Glutamatergic neuron (in vitro differentiated cells): ENCODE measurements at regions not wholly inside any gene's neighbourhood (a gene's known extent, or its start where the extent isn't known, plus 50 kb on each side); places are given as distances from the start of the nearest gene placed in this dataset.

ENCODE experiments used
- DNase-seq: peaks from one replicate; pipeline ENCODE4 v3.0.0; 2022
- H3K27ac Mint-ChIP-seq: one replicate; pipeline ENCODE4 v1.8.0; 2020; ENCODE audit warnings: mild to moderate bottlenecking, mixed read lengths, inconsistent platforms; ENCODE audit not compliant: unreplicated experiment
- H3K27me3 Mint-ChIP-seq: one replicate; pipeline ENCODE4 v1.8.0; 2020; ENCODE audit warnings: mild to moderate bottlenecking, moderate library complexity, mixed read lengths, inconsistent platforms; ENCODE audit not compliant: unreplicated experiment
- H3K36me3 Mint-ChIP-seq: one replicate; pipeline ENCODE4 v1.8.0; 2020; ENCODE audit warnings: mild to moderate bottlenecking, mixed read lengths, inconsistent platforms; ENCODE audit not compliant: unreplicated experiment
- H3K4me1 Mint-ChIP-seq: one replicate; pipeline ENCODE4 v1.8.0; 2020; ENCODE audit warnings: mild to moderate bottlenecking, low read depth, mixed read lengths, inconsistent platforms; ENCODE audit not compliant: unreplicated experiment
- H3K4me3 Mint-ChIP-seq: one replicate; pipeline ENCODE4 v1.8.0; 2020; ENCODE audit warnings: mild to moderate bottlenecking, mixed read lengths, inconsistent platforms; ENCODE audit not compliant: unreplicated experiment
- H3K9me3 Mint-ChIP-seq: one replicate; pipeline ENCODE4 v1.8.0; 2020; ENCODE audit warnings: mild to moderate bottlenecking, moderate library complexity, mixed read lengths, inconsistent platforms; ENCODE audit not compliant: unreplicated experiment
- TF ChIP-seq, protein P1 (sequence below): fragments of 200-600 bp; sonication (generic); IDR thresholded peaks from one replicate; pipeline ENCODE4 v1.5.0; 2021; ENCODE audit not compliant: partially characterized antibody, unreplicated experiment

DNA sequence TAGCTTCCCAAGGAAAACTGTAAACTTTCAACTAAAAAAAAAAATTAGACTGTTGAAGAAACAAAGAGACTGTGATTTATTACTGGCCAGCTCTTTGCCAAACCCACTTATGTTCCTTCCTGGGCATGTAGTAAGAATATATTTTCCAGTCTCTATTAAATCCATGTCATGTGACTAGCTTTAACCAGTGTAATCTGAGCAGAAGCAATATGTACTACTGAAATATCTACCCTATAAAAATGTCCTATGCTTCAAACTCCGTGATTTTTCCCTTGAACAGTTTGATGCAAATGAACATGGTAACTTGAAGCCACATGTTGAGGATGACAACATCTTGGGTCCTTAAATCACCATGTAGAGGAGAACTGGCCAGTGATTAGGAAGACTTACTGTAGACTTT, 144.5 kb downstream of the NTMT2 start:
- H3K27ac Mint-ChIP-seq, result no peak overlapping the region
- no peaks in the 10 kb centered on the region for H3K36me3 Mint-ChIP-seq
- no peak for DNase-seq
- TF ChIP-seq, protein P1, sequence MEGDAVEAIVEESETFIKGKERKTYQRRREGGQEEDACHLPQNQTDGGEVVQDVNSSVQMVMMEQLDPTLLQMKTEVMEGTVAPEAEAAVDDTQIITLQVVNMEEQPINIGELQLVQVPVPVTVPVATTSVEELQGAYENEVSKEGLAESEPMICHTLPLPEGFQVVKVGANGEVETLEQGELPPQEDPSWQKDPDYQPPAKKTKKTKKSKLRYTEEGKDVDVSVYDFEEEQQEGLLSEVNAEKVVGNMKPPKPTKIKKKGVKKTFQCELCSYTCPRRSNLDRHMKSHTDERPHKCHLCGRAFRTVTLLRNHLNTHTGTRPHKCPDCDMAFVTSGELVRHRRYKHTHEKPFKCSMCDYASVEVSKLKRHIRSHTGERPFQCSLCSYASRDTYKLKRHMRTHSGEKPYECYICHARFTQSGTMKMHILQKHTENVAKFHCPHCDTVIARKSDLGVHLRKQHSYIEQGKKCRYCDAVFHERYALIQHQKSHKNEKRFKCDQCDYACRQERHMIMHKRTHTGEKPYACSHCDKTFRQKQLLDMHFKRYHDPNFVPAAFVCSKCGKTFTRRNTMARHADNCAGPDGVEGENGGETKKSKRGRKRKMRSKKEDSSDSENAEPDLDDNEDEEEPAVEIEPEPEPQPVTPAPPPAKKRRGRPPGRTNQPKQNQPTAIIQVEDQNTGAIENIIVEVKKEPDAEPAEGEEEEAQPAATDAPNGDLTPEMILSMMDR, result no peak
- H3K27me3 Mint-ChIP-seq, result no peaks in the 10 kb centered on the region
- H3K9me3 Mint-ChIP-seq, result no peaks in the 10 kb centered on the region
- H3K4me3 Mint-ChIP-seq, result no peak overlapping the region
- no peaks in the 10 kb centered on the region for H3K4me1 Mint-ChIP-seq

DNA sequence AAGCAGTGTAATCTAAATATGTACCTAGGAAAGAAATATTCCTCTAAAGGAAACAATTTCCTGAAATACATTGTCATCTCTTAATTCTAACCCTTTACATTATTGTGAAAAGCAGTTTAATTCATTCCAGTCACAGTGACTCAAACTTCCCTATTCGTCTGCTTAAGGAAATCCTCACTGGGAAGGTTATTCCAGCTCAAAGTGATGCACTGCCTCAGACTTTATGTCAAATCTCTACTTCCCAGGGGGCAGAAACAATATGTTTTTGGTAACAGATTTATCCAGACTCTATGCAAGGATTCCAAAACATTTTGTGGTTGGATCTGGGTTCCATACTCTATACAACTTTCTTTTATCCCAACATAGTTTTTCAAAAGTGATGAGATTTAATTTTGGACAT, 145.2 kb downstream of the NTMT2 start:
- Mint-ChIP-seq H3K4me3 (no peak overlapping the region), H3K9me3 (no peaks in the 10 kb centered on the region)

GRCh38 chr1:170291516-170291915, 145.8 kb downstream of the NTMT2 start:
- no peak overlapping the region for H3K4me3 Mint-ChIP-seq
- no peak overlapping the region for H3K27ac Mint-ChIP-seq
- no peaks in the 10 kb centered on the region for H3K9me3 Mint-ChIP-seq
- no peak for DNase-seq
- TF ChIP-seq, protein P1, result no peak
- no peaks in the 10 kb centered on the region for H3K27me3 Mint-ChIP-seq
- no peaks in the 10 kb centered on the region for H3K4me1 Mint-ChIP-seq
- no peaks in the 10 kb centered on the region for H3K36me3 Mint-ChIP-seq

More for the DNA sequence above, 145.2 kb downstream of the NTMT2 start:
- Mint-ChIP-seq H3K27ac (no peak overlapping the region), H3K27me3 (no peaks in the 10 kb centered on the region), H3K36me3 (no peaks in the 10 kb centered on the region), H3K4me1 (no peaks in the 10 kb centered on the region)
- TF ChIP-seq, protein P1, result no peak
- no peak for DNase-seq

DNA sequence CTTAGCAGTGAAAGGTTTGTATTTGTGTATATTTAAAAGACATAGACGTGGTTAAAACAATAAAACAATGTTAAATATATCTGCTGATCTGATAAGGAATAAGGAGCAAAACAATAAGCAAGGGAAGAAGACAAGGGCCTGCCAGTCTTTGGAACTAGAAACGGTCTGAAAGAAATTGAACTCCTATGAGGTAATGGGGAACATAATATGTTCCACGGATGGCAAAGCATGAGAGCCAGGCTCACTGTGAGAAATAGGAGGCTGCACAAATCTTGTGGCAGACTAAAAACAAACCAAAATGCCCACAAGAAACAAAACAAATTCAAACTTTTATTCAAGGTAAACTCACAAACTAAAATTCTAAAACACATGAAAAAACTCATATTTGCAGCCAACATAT, 150.5 kb downstream of the NTMT2 start:
- no peak for DNase-seq
- Mint-ChIP-seq H3K36me3 (no peaks in the 10 kb centered on the region), H3K9me3 (no peaks in the 10 kb centered on the region), H3K27ac (no peak overlapping the region), H3K4me1 (no peaks in the 10 kb centered on the region), H3K27me3 (no peaks in the 10 kb centered on the region), H3K4me3 (no peak overlapping the region)
- TF ChIP-seq, protein P1, result no peak

GRCh38 chr1:170296642-170297041, 150.9 kb downstream of the NTMT2 start:
- Mint-ChIP-seq H3K4me1 (peaks cover 3% of the 10 kb centered on the region), H3K36me3 (no peaks in the 10 kb centered on the region), H3K27me3 (no peaks in the 10 kb centered on the region), H3K9me3 (no peaks in the 10 kb centered on the region), H3K4me3 (no peak overlapping the region), H3K27ac (no peak overlapping the region)
- DNase-seq, result no peak
- TF ChIP-seq, protein P1, result no peak
